Activated T-helper 2 cell treated with anti-CD3 and anti-CD28 coated beads, Interferon-gamma antibody, Interleukin-2, Interleukin-4, amounts not matched to agents 10 μg/mL and 5 μg/mL and 100 μg/mL, durations not matched to agents 14 hours and 24 hours and 36 hours (primary cell): ENCODE measurements at regions not wholly inside any gene's neighbourhood (a gene's known extent, or its start where the extent isn't known, plus 50 kb on each side); places are given as distances from the start of the nearest gene placed in this dataset.

ENCODE experiments used
- DNase-seq: peaks from one replicate; pipeline ENCODE4 v3.0.0; 2021; ENCODE audit warnings: low spot score
- H3K27ac Mint-ChIP-seq: one replicate; pipeline ENCODE4 v1.8.0; 2021; ENCODE audit warnings: mixed read lengths
- H3K27me3 Mint-ChIP-seq: one replicate; pipeline ENCODE4 v1.8.0; 2021; ENCODE audit warnings: low read depth, mixed read lengths
- H3K36me3 Mint-ChIP-seq: one replicate; pipeline ENCODE4 v1.8.0; 2021; ENCODE audit warnings: low read depth, mixed read lengths
- H3K4me1 Mint-ChIP-seq: one replicate; pipeline ENCODE4 v1.8.0; 2021; ENCODE audit warnings: low read depth, mixed read lengths
- H3K4me3 Mint-ChIP-seq: one replicate; pipeline ENCODE4 v1.8.0; 2021; ENCODE audit warnings: low read depth, mild to moderate bottlenecking, moderate library complexity, mixed read lengths
- H3K9me3 Mint-ChIP-seq: one replicate; pipeline ENCODE4 v1.8.0; 2021; ENCODE audit warnings: mixed read lengths
- intact Hi-C: fragments of 100-400 bp; cut with micrococcal nuclease; formaldehyde crosslinking; loops from one replicate; pipeline ENCODE4 v1.15.1; 2023

GRCh38 chr20:57810511-57811373, 100.9 kb upstream of the PMEPA1 start:
- no peaks in the 10 kb centered on the region for H3K27me3 Mint-ChIP-seq
- intact Hi-C loops, result no loop called here
- H3K27ac Mint-ChIP-seq, result no peak overlapping the region
- no peaks in the 10 kb centered on the region for H3K4me1 Mint-ChIP-seq
- DNase-seq, result no peak
- H3K9me3 Mint-ChIP-seq, result no peaks in the 10 kb centered on the region
- H3K36me3 Mint-ChIP-seq, result no peaks in the 10 kb centered on the region
- no peak overlapping the region for H3K4me3 Mint-ChIP-seq

- Mint-ChIP-seq H3K9me3 (no peaks in the 10 kb centered on the region), H3K27me3 (no peaks in the 10 kb centered on the region), H3K4me3 (no peak overlapping the region), H3K27ac (no peak overlapping the region), H3K36me3 (no peaks in the 10 kb centered on the region), H3K4me1 (no peaks in the 10 kb centered on the region)
- intact Hi-C loops, result no loop called here
- no peak for DNase-seq
Observed at GRCh38 chr20:57809661-57810172, 99.9 kb upstream of the PMEPA1 start.

GRCh38 chr20:57809149-57809548, 99.3 kb upstream of the PMEPA1 start:
- intact Hi-C loops, result no loop called here
- H3K36me3 Mint-ChIP-seq, result no peaks in the 10 kb centered on the region
- no peak overlapping the region for H3K27ac Mint-ChIP-seq
- no peak overlapping the region for H3K4me3 Mint-ChIP-seq
- no peaks in the 10 kb centered on the region for H3K27me3 Mint-ChIP-seq
- no peaks in the 10 kb centered on the region for H3K9me3 Mint-ChIP-seq
- no peak for DNase-seq
- no peaks in the 10 kb centered on the region for H3K4me1 Mint-ChIP-seq

GRCh38 chr20:57808264-57809070, 98.7 kb upstream of the PMEPA1 start:
- Mint-ChIP-seq H3K36me3 (no peaks in the 10 kb centered on the region), H3K27me3 (no peaks in the 10 kb centered on the region), H3K9me3 (no peaks in the 10 kb centered on the region), H3K4me1 (no peaks in the 10 kb centered on the region), H3K4me3 (no peak overlapping the region), H3K27ac (no peak overlapping the region)
- DNase-seq, result no peak
- intact Hi-C loops, result no loop called here

- Mint-ChIP-seq H3K27ac (no peak overlapping the region), H3K36me3 (no peaks in the 10 kb centered on the region), H3K27me3 (no peaks in the 10 kb centered on the region), H3K4me3 (no peak overlapping the region), H3K4me1 (no peaks in the 10 kb centered on the region), H3K9me3 (no peaks in the 10 kb centered on the region)
- no peak for DNase-seq
- intact Hi-C loops, result no loop called here
Observed at GRCh38 chr20:57807401-57808263, 97.8 kb upstream of the PMEPA1 start.

GRCh38 chr20:57806975-57807374, 97.2 kb upstream of the PMEPA1 start:
- H3K4me3 Mint-ChIP-seq, result no peak overlapping the region
- intact Hi-C loops, result no loop called here

GRCh38 chr20:57806476-57806875, 96.7 kb upstream of the PMEPA1 start:
- Mint-ChIP-seq H3K27ac (no peak overlapping the region), H3K9me3 (no peaks in the 10 kb centered on the region), H3K27me3 (no peaks in the 10 kb centered on the region), H3K4me3 (no peak overlapping the region), H3K36me3 (no peaks in the 10 kb centered on the region), H3K4me1 (no peaks in the 10 kb centered on the region)
- intact Hi-C loops, result no loop called here
- no peak for DNase-seq

More at GRCh38 chr20:57806975-57807374, 97.2 kb upstream of the PMEPA1 start:
- Mint-ChIP-seq H3K4me1 (no peaks in the 10 kb centered on the region), H3K27ac (no peak overlapping the region), H3K36me3 (no peaks in the 10 kb centered on the region), H3K27me3 (no peaks in the 10 kb centered on the region), H3K9me3 (no peaks in the 10 kb centered on the region)
- no peak for DNase-seq

GRCh38 chr20:57805747-57806146, 95.9 kb upstream of the PMEPA1 start:
- no peaks in the 10 kb centered on the region for H3K27me3 Mint-ChIP-seq
- no peak overlapping the region for H3K4me3 Mint-ChIP-seq
- intact Hi-C loops, result no loop called here
- no peaks in the 10 kb centered on the region for H3K9me3 Mint-ChIP-seq
- H3K36me3 Mint-ChIP-seq, result no peaks in the 10 kb centered on the region
- no peak for DNase-seq
- H3K4me1 Mint-ChIP-seq, result no peaks in the 10 kb centered on the region
- no peak overlapping the region for H3K27ac Mint-ChIP-seq

GRCh38 chr20:57804470-57805250, 94.8 kb upstream of the PMEPA1 start:
- Mint-ChIP-seq H3K27me3 (no peaks in the 10 kb centered on the region), H3K36me3 (no peaks in the 10 kb centered on the region), H3K4me3 (no peak overlapping the region), H3K27ac (no peak overlapping the region), H3K4me1 (no peaks in the 10 kb centered on the region), H3K9me3 (no peaks in the 10 kb centered on the region)
- intact Hi-C loops, result no loop called here
- no peak for DNase-seq

GRCh38 chr20:57803508-57804005, 93.7 kb upstream of the PMEPA1 start:
- H3K4me1 Mint-ChIP-seq, result no peaks in the 10 kb centered on the region
- no peak overlapping the region for H3K27ac Mint-ChIP-seq
- no peaks in the 10 kb centered on the region for H3K9me3 Mint-ChIP-seq
- no peaks in the 10 kb centered on the region for H3K27me3 Mint-ChIP-seq
- no peak overlapping the region for H3K4me3 Mint-ChIP-seq
- DNase-seq, result no peak
- intact Hi-C loops, result no loop called here
- H3K36me3 Mint-ChIP-seq, result no peaks in the 10 kb centered on the region

GRCh38 chr20:57802765-57803507, 93.1 kb upstream of the PMEPA1 start:
- Mint-ChIP-seq H3K27ac (no peak overlapping the region), H3K27me3 (no peaks in the 10 kb centered on the region), H3K4me3 (no peak overlapping the region), H3K36me3 (no peaks in the 10 kb centered on the region), H3K4me1 (no peaks in the 10 kb centered on the region), H3K9me3 (no peaks in the 10 kb centered on the region)
- DNase-seq, result no peak
- intact Hi-C loops, result no loop called here
